HG03521 (cell line): ENCODE measurements at regions not wholly inside any gene's neighbourhood (a gene's known extent, or its start where the extent isn't known, plus 50 kb on each side); places are given as distances from the start of the nearest gene placed in this dataset.
"Not testable (repeated sequence)": the region's sequence is repeated elsewhere in the genome, so short reads cannot be mapped to it uniquely, and the experiment has no call there.

Experiments used
- ATAC-seq: cut with Tn5 transposase; IDR thresholded peaks from one replicate; pipeline ENCODE4 v1.9.1; 2021; ENCODE audit warnings: mild to moderate bottlenecking, moderate library complexity; ENCODE audit not compliant: unreplicated experiment

DNA sequence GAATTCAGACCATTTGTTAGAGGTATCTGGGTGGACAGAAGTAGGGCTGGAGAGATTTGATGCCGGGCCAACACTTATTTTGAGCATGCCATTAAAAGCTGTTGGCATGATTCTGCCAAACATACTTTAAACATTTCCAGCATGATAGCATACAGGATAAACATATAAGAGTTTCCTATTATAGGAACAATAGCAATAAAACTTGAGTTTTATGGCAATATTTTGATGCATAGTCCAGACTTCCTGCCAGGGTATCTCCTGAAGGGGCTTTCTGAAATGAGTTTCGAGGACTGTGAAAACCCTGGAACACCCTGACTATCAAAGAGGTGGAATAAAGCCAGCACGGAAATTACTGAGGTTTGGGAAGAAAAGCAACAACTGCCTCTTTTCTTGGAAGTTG is 1398.0 kb upstream of the NXPH2 start:
- ATAC-seq: no peak

DNA sequence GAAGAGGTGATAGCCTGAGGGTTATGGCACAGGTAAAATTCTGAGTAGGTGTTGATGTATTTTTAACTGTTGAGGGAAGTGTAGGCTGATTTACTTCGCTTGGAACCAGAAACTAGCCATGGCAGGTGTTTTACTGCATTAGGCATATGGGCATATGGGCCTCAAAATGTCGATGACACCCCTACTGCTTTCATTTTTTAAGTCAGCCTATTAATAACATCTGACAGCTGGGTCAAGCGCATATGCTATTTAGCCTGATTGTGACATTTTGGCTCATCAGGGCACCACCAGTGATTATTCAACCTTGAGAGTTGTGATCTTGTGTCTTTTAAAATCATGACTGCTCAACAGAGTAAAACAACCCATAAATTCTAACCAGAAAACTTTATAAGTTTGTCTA is 1396.9 kb upstream of the NXPH2 start:
- no peak for ATAC-seq

- ATAC-seq: no peak
These were observed 1393.6 kb upstream of the NXPH2 start for GRCh38 chr2:140173790-140174189.

GRCh38 chr2:140164449-140164848 is 1384.3 kb upstream of the NXPH2 start:
- no peak for ATAC-seq

GRCh38 chr2:140158259-140158658 is 1378.1 kb upstream of the NXPH2 start:
- ATAC-seq: no peak

GRCh38 chr2:140157816-140158215 is 1377.6 kb upstream of the NXPH2 start:
- no peak for ATAC-seq

GRCh38 chr2:140154706-140155105 is 1374.5 kb upstream of the NXPH2 start:
- no peak for ATAC-seq

DNA sequence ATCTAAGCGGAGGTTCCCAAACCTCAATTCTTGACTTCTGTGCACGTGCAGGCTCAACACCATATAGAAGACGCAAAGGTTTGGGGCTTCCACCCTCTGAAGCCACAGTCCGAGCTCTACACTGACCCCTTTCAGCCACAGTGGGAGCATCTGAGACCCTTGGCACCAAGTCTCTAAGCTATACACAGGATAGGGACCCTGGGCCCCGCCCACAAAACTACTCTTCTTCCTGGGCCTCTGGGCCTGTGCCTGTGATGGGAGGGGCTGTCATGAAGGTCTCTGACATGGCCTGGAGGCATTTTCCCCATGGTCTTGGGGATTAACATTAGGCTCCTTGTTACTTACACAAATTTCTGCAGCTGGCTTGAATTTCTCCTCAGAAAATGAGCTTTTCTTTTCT is 1374.1 kb upstream of the NXPH2 start:
- ATAC-seq: no peak

DNA sequence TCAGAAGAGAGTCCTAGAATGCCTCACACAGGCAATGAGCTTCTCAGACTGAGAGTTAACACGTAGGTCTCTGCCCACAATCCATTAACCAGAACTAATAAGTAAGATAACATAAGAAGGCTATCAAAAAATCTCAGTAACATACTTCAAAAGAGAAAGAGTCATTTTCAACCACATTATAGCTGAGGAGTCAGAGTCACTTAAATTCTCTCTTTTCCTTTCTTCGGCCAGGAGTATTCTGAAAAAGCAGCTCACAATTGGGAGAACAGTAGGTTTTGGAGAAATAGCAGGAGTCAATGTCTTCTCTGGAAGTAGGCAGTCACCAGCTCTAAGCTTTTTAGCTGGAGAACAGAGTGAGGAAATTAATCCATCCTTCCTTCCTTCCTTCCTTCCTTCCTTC is 1364.4 kb upstream of the NXPH2 start:
- no peak for ATAC-seq

GRCh38 chr2:140138736-140139135 is 1358.5 kb upstream of the NXPH2 start:
- ATAC-seq: no peak

DNA sequence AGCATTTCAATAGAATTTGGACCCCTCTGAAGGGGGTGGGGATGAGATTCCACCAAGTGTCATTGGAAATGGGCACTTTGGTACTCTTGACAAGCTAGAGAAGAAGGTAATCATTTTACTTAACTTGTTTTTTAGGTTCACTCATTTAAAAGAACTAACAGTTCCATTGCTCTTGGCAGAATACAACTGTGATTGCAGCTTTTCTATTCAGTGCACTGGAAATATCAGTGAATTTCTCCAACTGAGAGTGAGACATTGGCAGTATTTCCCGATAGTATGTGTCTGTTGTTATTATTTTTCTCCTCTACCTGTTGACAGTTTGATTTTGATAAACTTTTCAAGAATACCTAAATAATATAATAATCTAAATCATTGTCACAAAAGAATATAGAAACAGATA is 1356.7 kb upstream of the NXPH2 start:
- no peak for ATAC-seq

- ATAC-seq: no peak
These were observed 1356.2 kb upstream of the NXPH2 start for GRCh38 chr2:140136366-140136765.

- ATAC-seq: no peak
These were observed 1348.7 kb upstream of the NXPH2 start for GRCh38 chr2:140128909-140129308.

DNA sequence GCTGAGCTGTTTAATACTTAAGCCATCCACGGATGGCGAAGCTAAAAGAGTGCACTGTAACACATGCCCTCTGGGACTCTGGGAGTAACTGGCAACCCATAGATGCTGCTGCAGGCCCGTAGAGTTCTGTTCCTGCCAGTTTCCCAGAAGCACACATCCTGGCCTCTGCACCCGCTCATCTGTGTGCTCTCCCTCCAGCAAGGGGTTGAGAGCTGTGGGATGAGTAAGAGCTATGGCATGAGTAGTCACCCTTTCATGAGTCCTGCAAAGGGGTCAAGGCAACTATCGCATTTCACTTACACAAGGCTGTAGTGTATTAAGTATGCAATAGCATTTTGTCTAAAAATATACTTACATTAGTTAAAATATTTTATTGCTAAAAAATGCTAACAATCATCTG is 1341.8 kb upstream of the NXPH2 start:
- ATAC-seq: no peak

DNA sequence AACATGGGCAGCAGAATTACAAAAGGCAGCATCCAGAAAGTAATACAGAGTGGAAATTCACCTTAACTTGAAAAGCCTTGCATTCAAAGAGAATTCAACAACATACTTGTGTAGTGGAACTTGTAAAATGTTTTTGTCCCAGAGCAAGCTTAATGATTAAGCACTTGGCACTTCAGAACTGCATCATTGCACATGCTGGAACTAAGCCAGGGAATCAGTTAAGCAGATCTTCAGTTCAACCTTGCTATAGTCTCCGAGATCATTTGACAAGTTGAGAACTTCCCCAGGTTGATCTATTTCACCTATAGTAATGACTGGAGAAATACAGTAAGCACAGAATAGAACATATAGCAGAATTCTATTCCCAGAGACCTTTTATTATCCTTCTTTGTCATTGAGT is 1337.2 kb upstream of the NXPH2 start:
- no peak for ATAC-seq

GRCh38 chr2:140108706-140109475 is 1328.7 kb upstream of the NXPH2 start:
- ATAC-seq: no peak

GRCh38 chr2:140091926-140092325 is 1311.7 kb upstream of the NXPH2 start:
- ATAC-seq: no peak

DNA sequence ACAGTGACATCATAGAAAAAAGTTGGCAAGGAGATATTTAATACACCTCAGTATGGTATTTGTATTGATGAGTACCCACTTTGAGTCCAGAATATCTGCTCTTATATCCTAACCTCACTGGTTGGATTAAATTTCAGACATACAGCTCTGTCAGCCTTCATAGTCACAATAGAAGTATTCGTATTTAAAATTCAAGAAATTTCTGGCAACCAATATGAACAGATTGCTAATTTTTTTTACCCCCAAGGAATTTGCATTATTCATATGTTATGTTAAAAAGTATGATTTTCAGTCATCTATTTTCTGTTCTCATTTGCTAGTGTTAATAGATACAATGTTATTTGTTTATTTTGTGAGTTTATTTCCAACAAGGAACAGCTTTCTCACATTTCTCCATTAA is 1306.8 kb upstream of the NXPH2 start:
- ATAC-seq: no peak

DNA sequence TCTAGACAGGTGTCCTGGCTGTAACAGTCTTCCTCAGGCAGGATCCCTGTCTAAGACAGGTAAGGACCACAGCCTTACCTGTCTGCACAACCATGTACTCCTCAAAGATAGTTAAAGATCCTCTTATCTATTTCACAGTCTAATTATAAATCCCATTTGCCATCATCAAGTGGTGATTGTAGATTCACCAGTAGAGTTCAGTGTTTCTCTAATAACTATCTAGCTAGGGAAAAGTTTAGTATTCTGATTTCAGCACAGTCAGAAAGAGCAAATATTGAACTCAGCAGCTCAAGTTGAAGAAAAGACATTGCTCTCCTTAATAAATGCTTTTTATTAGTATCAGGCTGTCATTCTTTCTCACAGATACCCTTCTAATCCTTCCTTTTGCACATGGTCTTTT is 1305.5 kb upstream of the NXPH2 start:
- ATAC-seq: no peak

DNA sequence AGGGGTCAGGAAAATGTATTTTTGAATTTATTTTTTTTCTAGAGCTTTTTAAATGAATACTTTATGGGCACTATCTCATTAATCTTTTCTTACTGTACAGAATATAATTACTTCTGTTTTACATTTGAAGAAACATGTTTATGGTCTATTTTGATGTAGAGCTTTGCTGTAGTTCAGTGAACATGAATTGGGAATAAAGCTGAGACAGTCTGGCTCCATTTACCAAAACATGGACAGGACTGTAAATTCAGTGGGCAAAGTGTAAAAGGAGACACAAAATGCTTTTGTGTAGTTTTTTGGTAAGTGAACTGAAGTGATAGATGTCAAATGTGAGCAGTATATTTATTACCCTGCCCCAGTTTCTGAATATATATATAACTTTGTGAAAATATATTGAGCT is 1298.8 kb upstream of the NXPH2 start:
- ATAC-seq: no peak

- ATAC-seq: no peak
These were observed 1296.0 kb upstream of the NXPH2 start for GRCh38 chr2:140076164-140076563.

- not testable (repeated sequence) for ATAC-seq
These were observed 1293.6 kb upstream of the NXPH2 start for GRCh38 chr2:140073763-140074162.

DNA sequence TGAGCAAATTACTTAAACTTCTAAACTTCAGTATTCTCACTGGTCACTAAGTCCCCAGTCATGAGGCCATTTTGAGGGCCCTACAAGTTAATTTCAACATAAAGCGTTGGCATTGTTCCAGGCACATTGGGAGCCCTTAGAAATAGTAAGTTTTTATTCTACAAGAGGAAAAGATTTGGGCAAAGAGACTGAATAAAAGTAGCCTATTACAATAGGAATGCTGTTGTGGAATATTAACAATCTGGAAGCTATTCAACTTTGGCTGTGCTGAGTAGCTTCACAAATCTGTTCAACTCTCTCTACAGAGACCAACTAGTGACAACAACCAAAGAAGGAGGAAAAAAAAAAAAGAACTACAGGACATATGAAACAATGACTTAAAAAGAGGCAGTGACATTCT is 1287.5 kb upstream of the NXPH2 start:
- ATAC-seq: no peak
